Retinal pigment epithelial cell (primary cell): ENCODE measurements at regions not wholly inside any gene's neighbourhood (a gene's known extent, or its start where the extent isn't known, plus 50 kb on each side); places are given as distances from the start of the nearest gene placed in this dataset.

Source experiments
- DNase-seq: peaks from one replicate; pipeline ENCODE4 v3.0.0-alpha.2; 2010; ENCODE audit warnings: low read depth
- H3K4me3 ChIP-seq: 2 replicates; pipeline ENCODE4 v1.5.1; 2011; ENCODE audit warnings: mild to moderate bottlenecking, low read length, control low read depth, moderate library complexity
- TF ChIP-seq, protein P1 (sequence below): conservative IDR thresholded peaks from 2 replicates; pipeline ENCODE4 v1.5.1; 2011; ENCODE audit warnings: low read depth, low read length, control low read depth, inconsistent platforms

DNA sequence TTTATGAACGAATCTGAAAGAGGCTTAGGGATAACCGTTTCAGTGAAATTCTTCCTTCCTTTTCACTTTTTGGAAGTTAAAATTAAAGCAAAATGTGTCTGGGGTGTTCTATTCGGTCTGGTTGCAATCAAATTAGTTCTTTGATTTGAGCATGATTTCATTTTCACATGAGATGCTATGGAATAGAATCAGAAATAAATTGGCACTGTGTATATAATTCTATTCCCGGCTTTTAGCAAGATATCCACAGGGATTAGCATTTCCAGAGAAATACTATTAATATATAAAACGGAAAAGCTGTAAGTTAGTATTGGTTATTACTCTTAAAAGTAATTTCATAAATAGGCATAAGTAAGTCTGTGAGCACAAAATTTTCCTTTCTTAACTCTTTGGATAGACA lies 1676.8 kb upstream of the PCDH7 start:
- TF ChIP-seq, protein P1, sequence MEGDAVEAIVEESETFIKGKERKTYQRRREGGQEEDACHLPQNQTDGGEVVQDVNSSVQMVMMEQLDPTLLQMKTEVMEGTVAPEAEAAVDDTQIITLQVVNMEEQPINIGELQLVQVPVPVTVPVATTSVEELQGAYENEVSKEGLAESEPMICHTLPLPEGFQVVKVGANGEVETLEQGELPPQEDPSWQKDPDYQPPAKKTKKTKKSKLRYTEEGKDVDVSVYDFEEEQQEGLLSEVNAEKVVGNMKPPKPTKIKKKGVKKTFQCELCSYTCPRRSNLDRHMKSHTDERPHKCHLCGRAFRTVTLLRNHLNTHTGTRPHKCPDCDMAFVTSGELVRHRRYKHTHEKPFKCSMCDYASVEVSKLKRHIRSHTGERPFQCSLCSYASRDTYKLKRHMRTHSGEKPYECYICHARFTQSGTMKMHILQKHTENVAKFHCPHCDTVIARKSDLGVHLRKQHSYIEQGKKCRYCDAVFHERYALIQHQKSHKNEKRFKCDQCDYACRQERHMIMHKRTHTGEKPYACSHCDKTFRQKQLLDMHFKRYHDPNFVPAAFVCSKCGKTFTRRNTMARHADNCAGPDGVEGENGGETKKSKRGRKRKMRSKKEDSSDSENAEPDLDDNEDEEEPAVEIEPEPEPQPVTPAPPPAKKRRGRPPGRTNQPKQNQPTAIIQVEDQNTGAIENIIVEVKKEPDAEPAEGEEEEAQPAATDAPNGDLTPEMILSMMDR = no peak
- H3K4me3 ChIP-seq = no peak overlapping the region
- no peak for DNase-seq

DNA sequence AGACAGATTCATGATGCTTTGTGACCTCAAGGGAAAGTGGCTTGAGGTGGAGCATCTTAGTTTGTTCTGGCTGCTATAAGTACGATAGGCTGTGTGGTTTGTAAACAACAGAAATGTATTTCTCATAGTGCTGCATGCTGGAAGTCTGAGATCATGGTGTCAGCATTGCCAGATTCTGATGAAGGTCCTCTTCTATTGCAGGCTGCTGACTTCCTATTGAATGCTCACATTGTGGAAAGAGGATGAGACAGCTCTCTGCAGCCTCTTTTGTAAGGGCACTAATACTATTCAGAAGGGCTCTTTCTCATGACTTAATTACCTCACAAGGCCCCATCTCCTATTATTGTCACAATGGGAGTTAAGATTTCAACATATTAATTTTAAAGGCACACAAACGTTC lies 1674.0 kb upstream of the PCDH7 start:
- DNase-seq = no peak
- TF ChIP-seq, protein P1 = no peak
- no peak overlapping the region for H3K4me3 ChIP-seq

DNA sequence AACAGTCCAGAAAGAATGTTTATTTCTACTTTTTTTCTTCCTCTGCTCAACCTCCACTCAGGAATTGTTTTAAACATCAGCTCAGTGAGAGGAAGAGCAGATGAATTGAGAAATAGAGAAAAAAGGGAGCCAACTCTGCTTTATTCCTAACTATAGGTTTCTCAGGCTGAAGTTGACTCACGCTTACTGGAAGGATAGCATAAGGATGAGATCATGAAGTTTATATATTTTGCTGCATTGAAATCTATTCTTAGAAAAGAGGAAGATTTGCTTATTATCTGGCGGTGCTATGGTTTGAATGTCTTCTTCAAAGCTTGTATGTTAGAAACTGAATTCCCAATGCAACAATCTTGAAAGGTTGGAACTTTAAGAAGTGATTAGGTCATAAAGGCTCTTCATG lies 1673.4 kb upstream of the PCDH7 start:
- TF ChIP-seq, protein P1 = no peak
- no peak overlapping the region for H3K4me3 ChIP-seq
- DNase-seq = no peak

DNA sequence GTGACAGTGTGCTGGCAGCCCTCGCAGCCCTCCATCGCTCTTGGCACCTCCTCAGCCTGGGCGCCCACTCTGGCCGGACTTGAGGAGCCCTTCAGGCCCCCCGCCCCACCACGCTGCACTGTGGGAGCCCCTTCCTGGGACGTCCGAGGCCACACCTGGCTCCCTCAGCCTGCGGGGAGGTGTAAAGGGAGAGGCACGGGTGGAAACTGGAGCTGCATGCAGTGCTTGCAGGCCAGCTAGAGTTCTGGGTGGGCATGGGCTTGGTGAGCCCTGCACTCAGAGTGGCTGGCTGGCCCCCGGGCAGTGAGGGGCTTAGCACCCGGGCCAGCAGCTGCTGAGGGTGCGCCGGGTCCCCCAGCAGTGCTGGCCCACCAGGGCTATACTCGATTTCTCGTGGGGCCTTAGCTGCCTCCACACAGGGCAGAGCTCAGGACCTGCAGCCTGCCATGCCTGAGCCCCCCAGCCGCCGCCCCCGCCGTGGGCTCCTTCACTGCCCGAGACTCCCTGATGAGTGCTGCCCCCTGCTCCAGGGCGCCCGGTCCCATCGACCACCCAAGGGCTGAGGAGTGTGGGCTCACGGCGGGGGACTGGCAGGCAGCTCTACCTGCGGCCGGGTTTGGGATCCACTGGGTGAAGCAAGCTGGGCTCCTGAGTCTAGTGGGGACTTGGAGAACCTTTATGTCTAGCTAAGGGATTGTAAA lies 1672.7 kb upstream of the PCDH7 start:
- no peak for DNase-seq
- TF ChIP-seq, protein P1 = no peak
- H3K4me3 ChIP-seq = no peak overlapping the region

DNA sequence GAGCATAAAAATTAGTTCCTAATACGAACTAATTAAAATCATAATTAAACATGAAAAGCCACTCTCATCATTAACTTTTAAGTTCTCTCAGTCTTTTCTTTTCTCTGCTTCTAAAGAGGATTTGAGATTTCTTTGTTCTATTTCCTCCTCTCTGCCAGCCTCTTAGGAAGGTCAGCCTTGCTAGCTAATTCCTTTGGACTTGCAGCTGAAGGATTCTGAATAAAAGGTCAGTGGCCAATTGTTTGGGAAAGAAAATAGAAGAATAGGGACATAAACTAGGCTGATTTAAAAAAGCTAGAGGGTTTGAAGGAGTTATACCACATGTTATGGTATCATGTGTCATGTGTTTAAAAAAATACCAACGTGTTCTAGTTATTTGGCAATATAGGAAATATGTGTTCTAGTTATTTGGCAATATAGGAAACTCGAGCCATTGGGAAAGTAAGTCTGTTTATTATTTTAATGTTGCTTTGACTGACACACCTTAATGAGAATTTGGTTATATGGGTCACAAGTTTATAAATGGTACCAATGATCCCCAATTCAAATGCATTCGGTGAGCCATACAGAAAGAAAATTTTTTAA lies 1668.7 kb upstream of the PCDH7 start:
- DNase-seq = no peak
- TF ChIP-seq, protein P1 = no peak
- no peak overlapping the region for H3K4me3 ChIP-seq

DNA sequence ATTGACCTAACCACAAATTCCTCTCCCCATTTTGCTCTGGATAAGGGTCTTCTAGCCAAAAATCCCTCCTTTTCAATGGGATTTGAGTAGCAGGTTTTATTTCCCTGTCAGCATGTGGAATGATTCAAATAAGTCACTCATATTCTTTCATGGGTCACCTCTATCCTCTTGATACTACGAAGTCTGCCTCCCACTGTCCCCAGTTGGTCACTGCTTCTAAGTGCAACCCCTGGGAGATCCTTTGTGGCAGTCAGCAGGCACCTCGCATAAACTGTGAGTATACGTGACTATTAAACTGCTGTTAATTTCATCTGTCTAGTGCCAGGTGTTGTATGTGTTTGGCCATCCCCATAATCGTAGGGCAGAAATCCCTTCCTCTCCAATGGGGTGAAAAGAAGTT lies 1667.9 kb upstream of the PCDH7 start:
- TF ChIP-seq, protein P1 = no peak
- no peak overlapping the region for H3K4me3 ChIP-seq

GRCh38 chr4:29058531-29058930 lies 1661.6 kb upstream of the PCDH7 start:
- no peak for DNase-seq
- TF ChIP-seq, protein P1 = no peak
- no peak overlapping the region for H3K4me3 ChIP-seq

More for the DNA sequence above, 1667.9 kb upstream of the PCDH7 start:
- DNase-seq = no peak
